Transverse colon (tissue), 4 donors: ENCODE measurements at regions not wholly inside any gene's neighbourhood (a gene's known extent, or its start where the extent isn't known, plus 50 kb on each side); places are given as distances from the start of the nearest gene placed in this dataset.

Source experiments
- DNase-seq: peaks from one replicate; pipeline ENCODE4 v3.0.0-alpha.2; 2019
- H3K27ac ChIP-seq, 4 donors: fragments of 200-600 bp; sonication (generic); 2 replicates each; pipeline ENCODE4 v1.5.1; 2016 to 2018; ENCODE audit warnings: inconsistent platforms in 4 of 4
- H3K27me3 ChIP-seq: fragments of 200-600 bp; sonication (generic); 2 replicates; pipeline ENCODE4 v1.5.1; 2017; ENCODE audit warnings: inconsistent platforms
- H3K36me3 ChIP-seq, 4 donors: fragments of 200-600 bp; sonication (generic); 2 replicates each; pipeline ENCODE4 v1.5.1; 2017 to 2019; ENCODE audit warnings: inconsistent platforms in 4 of 4
- H3K4me1 ChIP-seq, 4 donors: fragments of 200-600 bp; sonication (generic); 2 replicates each; pipeline ENCODE4 v1.5.1; 2017 to 2020; ENCODE audit warnings: inconsistent platforms in 4 of 4
- H3K4me3 ChIP-seq, 4 donors: fragments of 200-600 bp; sonication (generic); 1 replicate in 1 of 4; 2 replicates in 3 of 4; pipeline versions ENCODE4 v1.5.1 to v1.6.1; 2017 to 2019; ENCODE audit warnings: inconsistent platforms in 4 of 4
- H3K9me3 ChIP-seq, 2 donors: fragments of 200-600 bp; sonication (generic); 2 replicates each; pipeline ENCODE4 v1.5.1; 2017 to 2019; ENCODE audit warnings: inconsistent platforms in 2 of 2
- EP300 ChIP-seq: sonication (generic); formaldehyde crosslinking; IDR thresholded peaks from one replicate; pipeline ENCODE4 v1.6.1; 2017; ENCODE audit warnings: antibody characterized with exemption, low read depth
- POLR2A ChIP-seq: fragments of 450-650 bp; IDR thresholded peaks from one replicate; pipeline ENCODE4 v1.6.1; 2016; ENCODE audit warnings: antibody characterized with exemption, mild to moderate bottlenecking, moderate library complexity
- POLR2AphosphoS5 ChIP-seq, 3 donors: sonication (generic); formaldehyde crosslinking; IDR thresholded peaks; one replicate each; pipeline ENCODE4 v1.6.1; 2016; ENCODE audit warnings: antibody characterized with exemption in 3 of 3
- WGBS, 2 donors: methylation state at CpG; one replicate each; pipeline ENCODE4 v1.1.5; 2018; ENCODE audit warnings: low coverage in 1 of 2; 5-methylcytosine and 5-hydroxymethylcytosine counted together
- in situ Hi-C, 4 donors: fragments of 200-750 bp; cut with MboI; loops; one replicate each; pipeline versions ENCODE4 v1.15.0 to v1.15.1; 2017; ENCODE audit warnings: low sequenced_read_pairs in 3 of 4, low pct_ligation_motif_present in 1 of 4, low pct_unique_long_range_greater_than_20kb in 1 of 4
- intact Hi-C: fragments of 100-400 bp; cut with DNase I; formaldehyde crosslinking; loops from one replicate; pipeline ENCODE4 v1.15.1; 2023; ENCODE audit warnings: low total_unique reads
- TF ChIP-seq, protein P1 (sequence below), 5 experiments: fragments of 200-600 bp in 3 of 5; fragments of 450-650 bp in 2 of 5; sonication (generic) in 3 of 5; IDR thresholded peaks; 1 replicate in 2 of 5; 2 replicates in 3 of 5; pipeline ENCODE4 v1.5.1; 2016 to 2017; ENCODE audit warnings: antibody characterized with exemption in 5 of 5, inconsistent platforms in 3 of 5, mild to moderate bottlenecking in 2 of 5, moderate library complexity in 1 of 5

DNA sequence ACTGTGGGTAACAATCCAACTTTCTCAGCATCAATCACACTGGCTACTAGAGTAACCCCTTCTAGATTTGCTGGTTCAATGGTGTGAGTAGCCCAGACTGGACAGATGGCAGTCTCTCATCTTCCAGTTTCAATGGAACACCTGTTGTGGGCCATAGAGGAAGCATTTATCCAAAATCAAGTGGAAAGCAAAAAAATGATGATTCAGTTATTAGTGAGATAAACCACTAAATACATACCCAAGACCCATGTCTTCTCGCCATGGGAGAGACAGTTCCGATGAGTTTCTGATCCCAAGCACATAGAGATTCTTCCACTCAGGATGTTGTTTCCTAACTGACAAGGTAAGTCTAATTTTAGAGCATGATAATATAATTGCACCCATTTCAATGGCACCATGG lies 194.0 kb downstream of the IRS1 start:
- intact Hi-C loops = no loop called here
- no peak for DNase-seq
- TF ChIP-seq EP300 = no peak
- no peak for TF ChIP-seq POLR2A
- TF ChIP-seq POLR2AphosphoS5 (IDR thresholded peaks at IDR 0.05) = no peak
- TF ChIP-seq, protein P1, sequence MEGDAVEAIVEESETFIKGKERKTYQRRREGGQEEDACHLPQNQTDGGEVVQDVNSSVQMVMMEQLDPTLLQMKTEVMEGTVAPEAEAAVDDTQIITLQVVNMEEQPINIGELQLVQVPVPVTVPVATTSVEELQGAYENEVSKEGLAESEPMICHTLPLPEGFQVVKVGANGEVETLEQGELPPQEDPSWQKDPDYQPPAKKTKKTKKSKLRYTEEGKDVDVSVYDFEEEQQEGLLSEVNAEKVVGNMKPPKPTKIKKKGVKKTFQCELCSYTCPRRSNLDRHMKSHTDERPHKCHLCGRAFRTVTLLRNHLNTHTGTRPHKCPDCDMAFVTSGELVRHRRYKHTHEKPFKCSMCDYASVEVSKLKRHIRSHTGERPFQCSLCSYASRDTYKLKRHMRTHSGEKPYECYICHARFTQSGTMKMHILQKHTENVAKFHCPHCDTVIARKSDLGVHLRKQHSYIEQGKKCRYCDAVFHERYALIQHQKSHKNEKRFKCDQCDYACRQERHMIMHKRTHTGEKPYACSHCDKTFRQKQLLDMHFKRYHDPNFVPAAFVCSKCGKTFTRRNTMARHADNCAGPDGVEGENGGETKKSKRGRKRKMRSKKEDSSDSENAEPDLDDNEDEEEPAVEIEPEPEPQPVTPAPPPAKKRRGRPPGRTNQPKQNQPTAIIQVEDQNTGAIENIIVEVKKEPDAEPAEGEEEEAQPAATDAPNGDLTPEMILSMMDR (IDR thresholded peaks at IDR 0.05) = no peak
- Histone ChIP-seq H3K9me3 (no peaks in the 10 kb centered on the region), H3K27ac (no peak overlapping the region), H3K27me3 (no peaks in the 10 kb centered on the region), H3K4me3 (no peak overlapping the region), H3K4me1 (no peaks in the 10 kb centered on the region), H3K36me3 (no peaks in the 10 kb centered on the region)
- in situ Hi-C loops = no loop called here
- 94 to 100% methylated on average over 2 of the region's 2 CpGs for WGBS, 2 donors

DNA sequence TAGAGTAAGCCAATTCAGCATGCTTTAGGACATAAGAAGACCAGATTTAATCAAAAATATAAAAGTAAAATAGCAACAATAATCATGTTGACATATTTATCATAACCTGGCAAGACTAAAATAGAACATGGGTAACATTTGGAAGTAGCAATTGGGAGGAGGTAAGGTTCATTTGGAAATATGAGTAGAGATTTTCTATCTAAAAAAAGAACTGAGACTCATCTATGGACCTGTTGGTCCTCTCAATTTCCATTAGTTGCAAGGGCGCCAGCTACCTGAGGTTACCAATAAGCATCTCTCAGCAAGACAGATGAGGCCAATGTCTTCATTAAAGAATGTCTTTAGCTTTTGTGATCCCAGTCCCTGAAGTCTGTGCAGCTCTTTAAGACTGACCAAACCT lies 196.0 kb downstream of the IRS1 start:
- no peaks in the 10 kb centered on the region for H3K27me3 ChIP-seq
- WGBS, 2 donors = 90 to 100% methylated on average over 1 of the region's 1 CpG
- H3K4me1 ChIP-seq = no peaks in the 10 kb centered on the region
- no peak for DNase-seq
- no peak overlapping the region for H3K27ac ChIP-seq
- intact Hi-C loops = no loop called here
- H3K4me3 ChIP-seq = no peak overlapping the region
- in situ Hi-C loops = no loop called here
- TF ChIP-seq POLR2A = no peak
- no peak for TF ChIP-seq EP300
- TF ChIP-seq POLR2AphosphoS5 (IDR thresholded peaks at IDR 0.05) = no peak
- TF ChIP-seq, protein P1 (IDR thresholded peaks at IDR 0.05) = no peak
- H3K9me3 ChIP-seq = no peaks in the 10 kb centered on the region
- H3K36me3 ChIP-seq = no peaks in the 10 kb centered on the region

DNA sequence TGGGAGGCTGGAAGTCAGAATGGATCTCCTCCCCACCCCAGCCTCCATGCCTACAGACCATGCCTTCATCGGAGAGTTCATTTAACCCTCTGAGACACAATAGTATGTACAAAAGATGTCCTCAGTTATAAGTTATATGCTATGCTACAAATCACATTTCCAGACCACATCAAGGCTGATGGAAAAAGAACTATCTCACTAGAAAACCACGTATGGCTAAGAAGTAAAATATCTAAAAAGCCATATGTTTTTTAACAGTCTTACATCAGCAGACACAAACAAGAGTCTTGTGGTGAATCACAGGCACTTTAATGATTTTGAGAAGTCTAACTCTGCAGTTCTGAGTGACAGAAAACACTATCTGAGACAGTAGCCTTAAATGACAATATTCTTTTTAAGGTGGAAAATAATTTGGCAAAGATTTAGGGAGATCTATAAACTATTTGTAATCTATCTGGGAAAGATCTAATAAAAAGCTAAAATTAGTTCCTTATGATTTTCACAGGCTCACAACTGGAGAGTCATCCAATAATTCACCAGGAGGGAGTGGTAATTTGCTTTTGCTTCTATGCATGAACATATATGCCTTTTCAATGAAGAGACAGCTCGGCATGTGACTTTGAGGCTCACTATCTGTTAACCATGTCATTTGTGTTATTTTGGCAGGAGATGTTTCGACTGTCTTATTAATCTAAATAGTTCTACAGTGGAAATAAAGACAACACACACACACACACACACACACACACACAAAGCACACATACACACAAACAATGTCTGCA lies 197.5 kb downstream of the IRS1 start:
- H3K9me3 ChIP-seq = no peaks in the 10 kb centered on the region
- H3K4me1 ChIP-seq = no peaks in the 10 kb centered on the region
- in situ Hi-C loops = no loop called here
- intact Hi-C loops = no loop called here
- H3K36me3 ChIP-seq = no peaks in the 10 kb centered on the region
- WGBS, 2 donors = 73 to 77% methylated on average over 4 of the region's 4 CpGs
- TF ChIP-seq POLR2AphosphoS5 (IDR thresholded peaks at IDR 0.05) = no peak
- TF ChIP-seq, protein P1 (IDR thresholded peaks at IDR 0.05) = no peak
- no peaks in the 10 kb centered on the region for H3K27me3 ChIP-seq
- H3K27ac ChIP-seq = no peak overlapping the region
- DNase-seq = no peak
- H3K4me3 ChIP-seq = no peak overlapping the region

DNA sequence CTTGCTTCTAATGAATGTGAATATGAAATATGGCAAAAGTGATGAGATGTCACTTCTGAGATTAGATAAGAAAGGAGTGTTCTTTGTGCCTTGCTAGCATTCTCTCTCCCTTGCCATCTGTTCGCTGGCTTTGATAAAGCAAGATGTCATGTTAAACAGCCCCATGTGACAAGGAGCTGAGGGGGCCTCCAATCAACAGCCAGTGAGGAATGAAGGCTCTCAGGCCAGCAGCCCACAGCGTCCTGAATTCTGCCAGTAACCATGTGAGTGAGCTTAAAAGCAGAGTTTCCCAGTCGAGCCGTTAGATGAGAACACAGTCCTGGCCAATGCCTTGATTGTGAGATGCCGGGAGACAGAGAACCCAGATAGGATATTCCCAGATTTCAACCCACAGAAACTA lies 198.8 kb downstream of the IRS1 start:
- no peaks in the 10 kb centered on the region for H3K36me3 ChIP-seq
- no peak overlapping the region for H3K27ac ChIP-seq
- TF ChIP-seq POLR2A (no peak), POLR2AphosphoS5 (IDR thresholded peaks at IDR 0.05) (no peak), EP300 (no peak)
- TF ChIP-seq, protein P1 (IDR thresholded peaks at IDR 0.05) = no peak
- H3K9me3 ChIP-seq = no peaks in the 10 kb centered on the region
- no peaks in the 10 kb centered on the region for H3K4me1 ChIP-seq
- H3K4me3 ChIP-seq = no peak overlapping the region
- no peak for DNase-seq
- intact Hi-C loops = no loop called here
- H3K27me3 ChIP-seq = no peaks in the 10 kb centered on the region
- WGBS, 2 donors = 88 to 90% methylated on average over 4 to 5 of the region's 5 CpGs
- in situ Hi-C loops = no loop called here
